HG03025 (cell line): ENCODE measurements at regions not wholly inside any gene's neighbourhood (a gene's known extent, or its start where the extent isn't known, plus 50 kb on each side); places are given as distances from the start of the nearest gene placed in this dataset.
"Not testable (repeated sequence)": the region's sequence is repeated elsewhere in the genome, so short reads cannot be mapped to it uniquely, and the experiment has no call there.

Experiments used
- ATAC-seq: cut with Tn5 transposase; IDR thresholded peaks from one replicate; pipeline ENCODE4 v1.9.1; 2021; ENCODE audit warnings: mild to moderate bottlenecking, moderate library complexity; ENCODE audit not compliant: unreplicated experiment, low FRiP score

GRCh38 chr5:77871946-77872345, 95.8 kb upstream of the TBCA start:
- no peak for ATAC-seq

DNA sequence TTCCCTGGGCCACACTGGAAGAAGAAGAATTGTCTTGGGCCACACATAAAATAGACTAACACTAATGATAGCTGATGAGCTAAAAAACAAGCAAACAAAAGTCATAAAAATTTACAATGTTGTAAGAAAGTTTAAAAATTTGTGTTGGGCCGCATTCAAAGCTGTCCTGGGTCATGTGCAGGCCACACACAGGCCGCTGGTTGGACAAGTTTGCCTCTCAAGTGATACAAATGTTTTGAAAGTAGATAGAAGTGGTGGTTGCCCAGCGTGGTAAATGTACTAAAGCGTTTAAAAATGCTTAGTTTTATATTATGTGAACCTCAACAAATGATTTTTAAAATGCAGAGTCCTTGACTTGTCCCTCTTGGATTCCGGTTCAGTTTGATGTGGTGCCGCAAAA, 94.9 kb upstream of the TBCA start:
- no peak for ATAC-seq

GRCh38 chr5:77869116-77869798, 93.1 kb upstream of the TBCA start:
- ATAC-seq = no peak

DNA sequence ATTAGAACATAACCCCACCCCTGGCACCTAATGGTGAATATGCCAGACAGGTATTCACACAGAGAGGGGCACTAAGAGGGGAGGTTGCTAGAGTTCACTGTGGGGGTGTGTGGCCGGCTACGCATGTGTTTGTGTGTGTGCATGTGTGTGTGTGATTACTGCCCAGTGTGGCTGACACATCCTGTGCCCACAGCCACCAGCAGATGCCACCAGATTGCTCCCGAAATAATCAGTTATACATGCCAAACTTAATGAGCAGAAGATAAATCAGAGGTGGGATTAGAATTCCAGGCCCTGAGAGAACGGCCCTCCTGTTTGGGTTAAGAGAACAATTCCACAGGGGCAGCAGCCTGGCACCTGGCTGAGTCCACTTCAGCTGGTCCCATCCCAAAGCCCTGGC, 91.8 kb upstream of the TBCA start:
- ATAC-seq = no peak

- ATAC-seq = no peak
These were observed 91.1 kb upstream of the TBCA start for GRCh38 chr5:77867194-77867691.

- ATAC-seq = no peak
These were observed 90.1 kb upstream of the TBCA start for GRCh38 chr5:77866198-77866597.

GRCh38 chr5:77864997-77865396, 88.9 kb upstream of the TBCA start:
- no peak for ATAC-seq

DNA sequence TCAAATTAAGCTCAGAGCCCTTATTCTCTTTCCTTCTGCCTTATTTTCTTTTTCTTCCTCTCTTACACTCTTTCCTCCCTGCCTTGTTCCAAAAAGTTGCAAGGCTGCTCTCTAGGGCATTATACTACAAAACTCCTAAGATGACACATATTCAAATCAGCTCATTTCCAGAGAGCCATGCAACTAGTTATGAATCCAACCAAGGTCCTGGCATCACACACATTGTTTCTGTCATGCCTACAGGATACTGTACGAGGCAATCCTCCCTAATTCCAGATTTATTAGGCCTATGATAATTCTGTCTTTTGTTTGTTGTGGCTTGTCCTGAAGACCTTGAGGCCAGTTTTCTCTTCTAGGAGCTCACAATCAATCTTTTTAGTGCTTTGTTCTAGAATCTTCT, 87.0 kb upstream of the TBCA start:
- ATAC-seq = no peak

- no peak for ATAC-seq
These were observed 85.4 kb upstream of the TBCA start for GRCh38 chr5:77861576-77861975.

DNA sequence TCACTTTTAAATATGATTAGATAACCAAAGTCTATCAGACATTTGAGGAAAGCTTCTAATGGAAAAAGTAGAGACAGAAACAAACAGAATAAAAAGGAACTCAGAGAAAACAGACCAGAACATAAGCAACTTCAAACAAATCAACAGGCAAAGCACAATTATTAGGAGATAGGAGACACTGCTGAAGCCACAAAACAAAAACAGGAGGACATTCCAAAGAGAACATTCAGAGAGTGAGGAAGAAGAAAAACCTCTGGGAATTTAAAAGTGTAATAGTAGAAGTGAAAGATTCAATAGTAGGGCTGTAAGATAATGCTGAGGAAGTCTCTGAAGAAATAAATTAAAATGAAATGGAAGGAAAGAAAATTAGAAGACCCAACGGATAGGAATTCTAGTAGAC, 83.2 kb upstream of the TBCA start:
- no peak for ATAC-seq

DNA sequence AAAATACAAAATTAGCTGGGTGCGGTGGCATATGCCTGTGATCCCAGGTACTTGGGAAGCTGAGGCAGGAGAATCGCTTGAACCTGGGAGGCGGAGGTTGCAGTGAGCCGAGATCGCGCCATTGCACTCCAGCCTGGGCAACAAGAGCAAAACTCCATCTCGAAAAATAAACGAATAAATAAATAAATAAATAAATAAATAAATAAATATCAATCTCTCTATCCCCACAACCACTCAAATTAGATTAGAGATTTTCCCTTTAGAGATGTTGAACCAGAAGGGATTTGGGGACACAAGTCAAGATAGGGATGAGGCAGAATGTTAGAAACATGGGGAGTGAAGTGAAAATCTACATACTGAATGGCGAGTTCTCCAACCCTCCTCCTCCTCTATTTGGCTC, 82.5 kb upstream of the TBCA start:
- not testable (repeated sequence) for ATAC-seq

GRCh38 chr5:77855369-77855768, 79.2 kb upstream of the TBCA start:
- no peak for ATAC-seq

DNA sequence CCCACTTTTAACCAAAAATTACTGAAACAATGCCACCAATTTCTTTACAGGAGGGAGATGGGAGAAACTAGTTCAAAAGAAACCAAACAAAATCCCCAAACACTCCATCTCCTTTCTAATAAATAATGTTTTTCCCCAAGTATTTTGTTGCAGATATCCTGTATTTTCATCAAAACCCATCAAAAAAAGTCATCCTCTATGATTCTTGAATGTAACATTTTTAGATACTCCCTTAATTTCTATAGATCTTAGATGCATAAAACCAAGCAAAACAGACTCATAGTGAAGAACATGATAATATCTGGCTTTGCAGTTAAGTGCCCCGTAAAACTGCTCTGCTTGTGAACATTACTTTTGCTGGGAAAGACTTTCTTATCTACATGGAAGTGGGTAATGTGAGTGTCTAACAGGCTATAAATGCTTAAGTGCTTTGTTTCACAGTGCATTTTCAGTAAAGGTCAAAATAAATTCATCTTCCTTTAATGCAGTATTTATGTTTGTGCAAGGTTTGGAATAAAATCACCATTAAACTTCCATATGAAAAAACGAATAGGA, 77.3 kb upstream of the TBCA start:
- no peak for ATAC-seq

DNA sequence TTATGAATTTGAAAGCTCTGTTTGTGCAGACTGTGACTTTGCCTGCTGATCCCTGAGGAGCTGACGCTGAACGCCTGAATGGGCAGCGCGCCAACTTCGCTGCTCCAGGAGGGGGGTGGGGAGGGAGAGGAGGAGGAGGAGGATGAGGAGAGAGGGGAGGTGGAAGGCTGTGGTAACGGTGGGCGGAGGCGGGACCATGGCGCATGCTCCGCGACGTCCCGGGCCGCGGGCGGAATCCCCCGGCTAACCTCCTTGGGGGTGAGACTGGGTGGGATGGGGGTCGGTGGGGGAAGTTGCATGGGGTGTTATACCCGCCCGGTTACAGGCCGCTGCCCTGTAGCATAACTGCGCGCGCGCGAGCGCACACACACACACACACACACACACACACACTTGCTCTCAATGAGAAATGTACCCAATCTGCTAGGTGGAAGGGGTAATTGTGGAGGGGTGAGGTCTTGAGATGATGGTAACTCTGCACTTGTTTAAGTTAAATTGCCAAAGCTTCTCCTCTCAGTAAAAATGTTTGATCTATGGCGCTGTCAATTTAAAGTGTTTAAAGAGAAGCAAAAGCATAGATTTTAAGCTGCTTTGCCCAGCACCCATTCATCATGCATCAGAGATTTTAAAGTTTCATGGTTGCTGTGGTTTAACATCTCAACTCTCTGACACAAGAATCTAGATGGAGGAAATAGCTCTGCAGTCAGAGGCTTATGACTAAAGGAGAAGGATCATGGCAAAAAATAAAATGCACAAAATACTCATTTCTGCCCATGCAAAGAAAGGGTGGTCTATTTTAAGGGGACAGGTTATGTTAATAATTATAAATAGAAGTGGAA, 76.6 kb upstream of the TBCA start:
- ATAC-seq = no peak

- ATAC-seq = no peak
These were observed 76.0 kb upstream of the TBCA start for GRCh38 chr5:77852068-77852513.

GRCh38 chr5:77851176-77852067, 75.3 kb upstream of the TBCA start:
- no peak for ATAC-seq

- ATAC-seq = no peak
These were observed 74.5 kb upstream of the TBCA start for GRCh38 chr5:77850536-77851175.

DNA sequence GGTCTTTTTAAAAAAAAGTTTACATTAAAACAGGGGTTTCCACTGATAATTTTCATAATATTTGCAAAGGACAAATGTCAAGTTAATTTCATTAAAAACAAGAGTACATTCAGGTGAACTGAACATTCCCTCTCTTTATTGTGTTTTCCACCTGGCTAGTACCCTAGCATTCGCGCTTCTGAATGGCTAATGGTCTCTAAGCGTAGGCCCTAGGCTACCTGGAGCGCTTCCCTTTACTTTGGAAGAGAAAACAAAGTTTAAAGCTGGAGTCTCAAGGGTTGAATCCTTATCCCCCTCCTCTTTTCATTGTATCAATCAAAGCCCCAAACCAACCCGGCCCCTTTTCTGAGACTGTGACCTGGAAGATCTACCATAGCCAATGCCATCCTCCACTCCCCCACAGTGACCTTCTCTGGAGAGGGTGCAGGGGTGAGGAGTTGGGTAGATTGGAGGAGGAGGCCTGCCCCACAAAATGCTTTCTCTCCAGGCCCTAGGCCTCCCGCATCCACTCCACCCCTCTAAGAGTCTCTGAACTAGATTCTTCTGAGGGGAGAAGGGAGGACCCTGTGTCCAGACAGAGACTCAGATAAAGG, 73.3 kb upstream of the TBCA start:
- ATAC-seq = no peak

- no peak for ATAC-seq
These were observed 71.7 kb upstream of the TBCA start for GRCh38 chr5:77847814-77848290.

DNA sequence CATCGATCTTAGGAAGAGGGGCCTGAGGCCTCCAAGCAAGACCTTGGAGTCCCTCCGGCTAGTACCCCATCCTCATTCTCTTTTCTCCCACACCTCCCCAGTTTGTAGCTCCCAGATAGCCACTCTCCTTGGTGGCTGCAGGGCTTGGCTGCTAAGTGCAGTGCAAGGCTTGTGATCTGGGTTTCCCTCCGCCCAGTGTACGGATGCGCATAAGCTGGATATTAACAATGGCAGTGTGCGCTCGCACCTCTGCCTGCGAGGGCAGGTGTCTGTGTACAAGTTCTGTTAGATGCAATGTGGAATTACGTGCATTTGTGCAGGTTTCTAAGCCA, 71.0 kb upstream of the TBCA start:
- ATAC-seq = no peak
